Activated gamma-delta T cell treated with Interleukin-2 at 50 U/mL for 16 hours (primary cell): ENCODE measurements at regions not wholly inside any gene's neighbourhood (a gene's known extent, or its start where the extent isn't known, plus 50 kb on each side); places are given as distances from the start of the nearest gene placed in this dataset.
A peak's percentile ranks its signal among the peaks of the same experiment; 100 is the strongest.
"Not testable (repeated sequence)": the region's sequence is repeated elsewhere in the genome, so short reads cannot be mapped to it uniquely, and the experiment has no call there.

Source experiments
- DNase-seq: peaks from one replicate; pipeline ENCODE4 v3.0.0-alpha.2; 2020

- not testable (repeated sequence) for DNase-seq
These were observed 177.6 kb upstream of the PLGLB1 start for GRCh38 chr2:87199228-87199627.

- not testable (repeated sequence) for DNase-seq
These were observed 183.0 kb upstream of the PLGLB1 start for GRCh38 chr2:87204569-87205147.

- DNase-seq = not testable (repeated sequence)
These were observed 191.3 kb upstream of the PLGLB1 start for GRCh38 chr2:87212938-87213337.

GRCh38 chr2:87217005-87217404, 195.4 kb upstream of the PLGLB1 start:
- DNase-seq = not testable (repeated sequence)

- DNase-seq = peak; percentile 46
These were observed 196.2 kb upstream of the PLGLB1 start for GRCh38 chr2:87217741-87218410.

GRCh38 chr2:87220651-87221050, 199.0 kb upstream of the PLGLB1 start:
- not testable (repeated sequence) for DNase-seq

- DNase-seq = not testable (repeated sequence)
These were observed 200.5 kb upstream of the PLGLB1 start for GRCh38 chr2:87222131-87222530.

GRCh38 chr2:87223873-87224272, 202.2 kb upstream of the PLGLB1 start:
- DNase-seq = not testable (repeated sequence)

GRCh38 chr2:87229091-87229689, 207.5 kb upstream of the PLGLB1 start:
- DNase-seq = not testable (repeated sequence)

GRCh38 chr2:87229964-87230363, 208.3 kb upstream of the PLGLB1 start:
- not testable (repeated sequence) for DNase-seq

- not testable (repeated sequence) for DNase-seq
These were observed 213.8 kb upstream of the PLGLB1 start for GRCh38 chr2:87235333-87235981.

- DNase-seq = not testable (repeated sequence)
These were observed 216.1 kb upstream of the PLGLB1 start for GRCh38 chr2:87237570-87238336.

- DNase-seq = not testable (repeated sequence)
These were observed 218.0 kb upstream of the PLGLB1 start for GRCh38 chr2:87239558-87240215.

- not testable (repeated sequence) for DNase-seq
These were observed 224.5 kb upstream of the PLGLB1 start for GRCh38 chr2:87246066-87246717.

GRCh38 chr2:87252046-87252445, 230.4 kb upstream of the PLGLB1 start:
- not testable (repeated sequence) for DNase-seq

- DNase-seq = not testable (repeated sequence)
These were observed 232.9 kb upstream of the PLGLB1 start for GRCh38 chr2:87254562-87254961.

- DNase-seq = not testable (repeated sequence)
These were observed 233.8 kb upstream of the PLGLB1 start for GRCh38 chr2:87255410-87255809.

- DNase-seq = not testable (repeated sequence)
These were observed 237.2 kb upstream of the PLGLB1 start for GRCh38 chr2:87258887-87259286.

GRCh38 chr2:87262184-87262702, 240.6 kb upstream of the PLGLB1 start:
- DNase-seq = not testable (repeated sequence)

- not testable (repeated sequence) for DNase-seq
These were observed 242.3 kb upstream of the PLGLB1 start for GRCh38 chr2:87263868-87264518.

GRCh38 chr2:87275192-87275591, 253.5 kb upstream of the PLGLB1 start:
- DNase-seq = not testable (repeated sequence)
